ENCODE measurements at regions not wholly inside any gene's neighbourhood (a gene's known extent, or its start where the extent isn't known, plus 50 kb on each side); places are given as distances from the start of the nearest gene placed in this dataset.
A peak's percentile ranks its signal among the peaks of the same experiment; 100 is the strongest.

DNA sequence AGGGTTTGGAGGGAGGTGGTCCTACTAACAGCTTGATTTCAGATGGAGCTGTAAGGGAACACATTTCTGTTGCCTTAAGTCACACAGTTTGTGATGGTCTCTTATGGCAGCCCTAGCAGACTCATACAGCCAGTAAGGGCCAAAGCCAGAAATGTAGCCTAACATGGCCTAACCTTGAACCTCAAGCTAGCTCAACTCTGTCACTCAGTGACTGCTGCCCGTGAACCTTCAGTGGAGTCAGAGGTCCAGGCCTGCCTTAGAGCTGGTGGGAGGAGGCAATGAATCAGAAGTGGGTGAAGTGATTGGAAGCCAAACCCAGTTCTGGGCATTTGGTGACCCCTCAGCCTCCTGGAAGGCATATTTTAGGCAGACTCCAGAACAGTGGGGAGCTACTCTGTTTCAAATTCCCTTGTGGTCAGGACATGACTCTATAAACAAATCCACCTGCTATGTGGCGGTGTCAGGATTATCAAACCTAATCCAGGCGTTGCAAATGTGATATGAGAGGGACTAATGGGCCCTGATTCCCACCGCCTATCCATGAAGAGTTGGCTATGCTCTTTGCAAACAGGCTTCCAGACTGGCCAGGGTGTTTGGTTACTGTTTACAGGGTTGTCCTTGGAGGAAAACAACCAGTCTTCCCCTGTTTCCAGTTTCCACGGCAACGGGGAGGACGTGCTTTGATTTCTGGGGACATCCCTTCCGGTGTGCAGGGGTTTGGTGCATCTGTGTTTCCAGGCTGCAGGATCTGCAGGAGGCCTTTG lies 105.9 kb upstream of the AGBL1 start:
- peak overlapping the region; percentile 62; the same call in 1 of the 2 replicates for H2AFZ ChIP-seq (ENCODE audit: low read depth)
- DNase-seq: no peak
- H3K9me2 ChIP-seq: no peaks in the 10 kb centered on the region
- no peaks in the 10 kb centered on the region for H3K27me3 ChIP-seq (ENCODE audit: insufficient read depth)
- 59% methylated on average over 6 of the region's 8 CpGs for WGBS (ENCODE audit: low lambda C conversion rate)
- H4K20me1 ChIP-seq (ENCODE audit: insufficient read depth): no peaks in the 10 kb centered on the region
- H3K9ac ChIP-seq: no peak overlapping the region
- H3K4me3 ChIP-seq (ENCODE audit: low read depth in 2 of 2, low read length in 1 of 2): no peak overlapping the region
- H3K27ac ChIP-seq (ENCODE audit: low read depth in 2 of 2, low read length in 1 of 2): peak overlapping the region in 1 of 2 experiments; percentile 38; a peak in 1 of 4 replicates
- no peaks in the 10 kb centered on the region for H3K4me1 ChIP-seq (ENCODE audit: control insufficient read depth in 1 of 2, insufficient read depth in 2 of 2, low read depth in 1 of 2, low read length in 1 of 2)
- TF ChIP-seq SIN3A (IDR thresholded peaks at IDR 0.05; ENCODE audit: borderline replicate concordance, low read depth, low read length) (no peak), TEAD4 (IDR thresholded peaks at IDR 0.05; ENCODE audit: borderline replicate concordance, insufficient read depth) (no peak), EZH2phosphoT487 (IDR thresholded peaks at IDR 0.05; ENCODE audit: borderline replicate concordance, low read depth) (no peak), MXI1 (IDR thresholded peaks at IDR 0.05; ENCODE audit: low read depth, low read length) (no peak), POLR2AphosphoS5 (IDR thresholded peaks at IDR 0.05; ENCODE audit: low read depth, low read length) (no peak), GATA2 (CRISPR knock-in tag; IDR thresholded peaks at IDR 0.05) (no peak), CHD2 (IDR thresholded peaks at IDR 0.05; ENCODE audit: low read length, partially characterized antibody) (no peak), JUND (IDR thresholded peaks at IDR 0.05) (no peak), EP300 (IDR thresholded peaks at IDR 0.05; ENCODE audit: borderline replicate concordance in 1 of 2, low read depth in 1 of 2, low read length in 1 of 2) (no peak), YY1 (IDR thresholded peaks at IDR 0.05; ENCODE audit: low read depth) (no peak), MEF2A (IDR thresholded peaks at IDR 0.05; ENCODE audit: borderline replicate concordance, low read depth) (no peak)
- TF ChIP-seq, protein P1, sequence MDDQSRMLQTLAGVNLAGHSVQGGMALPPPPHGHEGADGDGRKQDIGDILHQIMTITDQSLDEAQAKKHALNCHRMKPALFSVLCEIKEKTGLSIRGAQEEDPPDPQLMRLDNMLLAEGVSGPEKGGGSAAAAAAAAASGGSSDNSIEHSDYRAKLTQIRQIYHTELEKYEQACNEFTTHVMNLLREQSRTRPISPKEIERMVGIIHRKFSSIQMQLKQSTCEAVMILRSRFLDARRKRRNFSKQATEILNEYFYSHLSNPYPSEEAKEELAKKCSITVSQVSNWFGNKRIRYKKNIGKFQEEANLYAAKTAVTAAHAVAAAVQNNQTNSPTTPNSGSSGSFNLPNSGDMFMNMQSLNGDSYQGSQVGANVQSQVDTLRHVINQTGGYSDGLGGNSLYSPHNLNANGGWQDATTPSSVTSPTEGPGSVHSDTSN (IDR thresholded peaks at IDR 0.05): no peak
- TF ChIP-seq, protein P2, sequence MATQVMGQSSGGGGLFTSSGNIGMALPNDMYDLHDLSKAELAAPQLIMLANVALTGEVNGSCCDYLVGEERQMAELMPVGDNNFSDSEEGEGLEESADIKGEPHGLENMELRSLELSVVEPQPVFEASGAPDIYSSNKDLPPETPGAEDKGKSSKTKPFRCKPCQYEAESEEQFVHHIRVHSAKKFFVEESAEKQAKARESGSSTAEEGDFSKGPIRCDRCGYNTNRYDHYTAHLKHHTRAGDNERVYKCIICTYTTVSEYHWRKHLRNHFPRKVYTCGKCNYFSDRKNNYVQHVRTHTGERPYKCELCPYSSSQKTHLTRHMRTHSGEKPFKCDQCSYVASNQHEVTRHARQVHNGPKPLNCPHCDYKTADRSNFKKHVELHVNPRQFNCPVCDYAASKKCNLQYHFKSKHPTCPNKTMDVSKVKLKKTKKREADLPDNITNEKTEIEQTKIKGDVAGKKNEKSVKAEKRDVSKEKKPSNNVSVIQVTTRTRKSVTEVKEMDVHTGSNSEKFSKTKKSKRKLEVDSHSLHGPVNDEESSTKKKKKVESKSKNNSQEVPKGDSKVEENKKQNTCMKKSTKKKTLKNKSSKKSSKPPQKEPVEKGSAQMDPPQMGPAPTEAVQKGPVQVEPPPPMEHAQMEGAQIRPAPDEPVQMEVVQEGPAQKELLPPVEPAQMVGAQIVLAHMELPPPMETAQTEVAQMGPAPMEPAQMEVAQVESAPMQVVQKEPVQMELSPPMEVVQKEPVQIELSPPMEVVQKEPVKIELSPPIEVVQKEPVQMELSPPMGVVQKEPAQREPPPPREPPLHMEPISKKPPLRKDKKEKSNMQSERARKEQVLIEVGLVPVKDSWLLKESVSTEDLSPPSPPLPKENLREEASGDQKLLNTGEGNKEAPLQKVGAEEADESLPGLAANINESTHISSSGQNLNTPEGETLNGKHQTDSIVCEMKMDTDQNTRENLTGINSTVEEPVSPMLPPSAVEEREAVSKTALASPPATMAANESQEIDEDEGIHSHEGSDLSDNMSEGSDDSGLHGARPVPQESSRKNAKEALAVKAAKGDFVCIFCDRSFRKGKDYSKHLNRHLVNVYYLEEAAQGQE (IDR thresholded peaks at IDR 0.05; ENCODE audit: low read depth, low read length): no peak
- no peaks in the 10 kb centered on the region for H3K79me2 ChIP-seq (ENCODE audit: insufficient read depth)
- H3K9me3 ChIP-seq: no peaks in the 10 kb centered on the region
- POLR2A ChIA-PET: no interaction called here
- CTCF ChIA-PET: no interaction called here
- 0 out of 2 replicates have a peak overlapping the region, but pooled peaks have one; percentile 6 for H3K4me2 ChIP-seq
- H3F3A ChIP-seq (replicated peaks; ENCODE audit: insufficient read depth): peaks cover 11% of the 10 kb centered on the region
- H3K36me3 ChIP-seq (replicated peaks in 1 of 2; ENCODE audit: control insufficient read depth in 1 of 2, insufficient read depth in 2 of 2, low read length in 1 of 2): no peaks in the 10 kb centered on the region

Data from SK-N-SH (cell line).